ENCODE measurements at regions not wholly inside any gene's neighbourhood (a gene's known extent, or its start where the extent isn't known, plus 50 kb on each side); places are given as distances from the start of the nearest gene placed in this dataset.

DNA sequence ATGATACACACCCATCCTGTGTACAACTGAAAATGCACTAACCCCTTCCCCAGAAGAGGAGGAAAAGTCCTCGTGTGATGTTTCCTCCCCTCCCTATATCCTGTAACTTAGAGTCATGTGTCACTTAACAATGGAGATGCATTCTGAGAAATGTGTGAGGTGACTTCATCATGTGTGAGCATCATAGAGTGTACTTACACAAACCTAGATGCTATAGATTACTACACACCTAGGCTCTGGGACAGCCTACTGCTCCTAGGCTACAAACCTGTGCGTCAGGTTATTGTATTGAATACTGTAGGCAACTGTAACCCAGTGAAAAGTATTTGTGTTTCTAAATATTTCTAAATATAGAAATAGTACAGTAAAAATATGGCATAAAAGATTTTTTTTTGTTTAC, 98.6 kb upstream of the FAM180A start:
- TF ChIP-seq, protein P1, sequence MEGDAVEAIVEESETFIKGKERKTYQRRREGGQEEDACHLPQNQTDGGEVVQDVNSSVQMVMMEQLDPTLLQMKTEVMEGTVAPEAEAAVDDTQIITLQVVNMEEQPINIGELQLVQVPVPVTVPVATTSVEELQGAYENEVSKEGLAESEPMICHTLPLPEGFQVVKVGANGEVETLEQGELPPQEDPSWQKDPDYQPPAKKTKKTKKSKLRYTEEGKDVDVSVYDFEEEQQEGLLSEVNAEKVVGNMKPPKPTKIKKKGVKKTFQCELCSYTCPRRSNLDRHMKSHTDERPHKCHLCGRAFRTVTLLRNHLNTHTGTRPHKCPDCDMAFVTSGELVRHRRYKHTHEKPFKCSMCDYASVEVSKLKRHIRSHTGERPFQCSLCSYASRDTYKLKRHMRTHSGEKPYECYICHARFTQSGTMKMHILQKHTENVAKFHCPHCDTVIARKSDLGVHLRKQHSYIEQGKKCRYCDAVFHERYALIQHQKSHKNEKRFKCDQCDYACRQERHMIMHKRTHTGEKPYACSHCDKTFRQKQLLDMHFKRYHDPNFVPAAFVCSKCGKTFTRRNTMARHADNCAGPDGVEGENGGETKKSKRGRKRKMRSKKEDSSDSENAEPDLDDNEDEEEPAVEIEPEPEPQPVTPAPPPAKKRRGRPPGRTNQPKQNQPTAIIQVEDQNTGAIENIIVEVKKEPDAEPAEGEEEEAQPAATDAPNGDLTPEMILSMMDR (conservative IDR thresholded peaks at IDR 0.05; ENCODE audit: low read length): no peak
- TF ChIP-seq EZH2phosphoT487 (IDR thresholded peaks at IDR 0.05; ENCODE audit: borderline replicate concordance): no peak
